PC-3 (cell line): ENCODE measurements at regions not wholly inside any gene's neighbourhood (a gene's known extent, or its start where the extent isn't known, plus 50 kb on each side); places are given as distances from the start of the nearest gene placed in this dataset.
"Not testable (repeated sequence)": the region's sequence is repeated elsewhere in the genome, so short reads cannot be mapped to it uniquely, and the experiment has no call there.

ENCODE experiments used
- ATAC-seq: fragments of 200-7000 bp; cut with Tn5 transposase; 2 replicates; pipeline ENCODE4 v1.9.1; 2020; ENCODE audit warnings: mild to moderate bottlenecking, moderate library complexity
- BruUV-seq: library from RNA; stranded (reverse); fragments of 400-500 nt; replicated peaks from 2 replicates; lab custom pipeline; 2021; lab: Mats Ljungman, UMichigan
- CTCF ChIA-PET: fragments of 300-600 bp; sonication (Branson Sonifier 250); formaldehyde crosslinking; loops from one replicate; lab custom pipeline; 2022; ENCODE audit warnings: antibody characterized with exemption; lab: Charles Lee
- POLR2A ChIA-PET: fragments of 300-600 bp; sonication (Branson Sonifier 250); formaldehyde crosslinking; loops from one replicate; lab custom pipeline; 2022; ENCODE audit warnings: antibody characterized with exemption; ENCODE audit not compliant: unreplicated experiment; lab: Charles Lee
- DNase-seq: peaks from one replicate; pipeline ENCODE4 v3.0.0-alpha.2; 2015
- H2AFZ ChIP-seq: fragments of 300-600 bp; sonication (generic); 2 replicates; pipeline ENCODE4 v1.6.0; 2016; ENCODE audit warnings: antibody characterized with exemption, low read length
- H3F3A ChIP-seq: fragments of 300-600 bp; sonication (generic); one replicate; pipeline ENCODE4 v1.6.0; 2017; ENCODE audit warnings: antibody characterized with exemption, low read length, control low read depth, mild to moderate bottlenecking; ENCODE audit not compliant: unreplicated experiment
- H3K27ac ChIP-seq: fragments of 300-600 bp; sonication (generic); 2 replicates; pipeline ENCODE4 v1.5.1; 2016; ENCODE audit warnings: mild to moderate bottlenecking, low read length
- H3K27me3 ChIP-seq: fragments of 300-600 bp; sonication (generic); 2 replicates; pipeline ENCODE4 v1.6.1; 2016; ENCODE audit warnings: low read length, mixed read lengths
- H3K36me3 ChIP-seq: fragments of 300-600 bp; sonication (generic); 2 replicates; pipeline ENCODE4 v1.6.1; 2016; ENCODE audit warnings: low read depth, mixed run types, low read length, mixed read lengths
- H3K4me1 ChIP-seq: fragments of 300-600 bp; sonication (generic); 2 replicates; pipeline ENCODE4 v1.5.1; 2016; ENCODE audit warnings: low read length; ENCODE audit not compliant: insufficient read depth
- H3K4me2 ChIP-seq: fragments of 300-600 bp; sonication (generic); 2 replicates; pipeline ENCODE4 v1.6.0; 2016; ENCODE audit warnings: low read length
- H3K4me3 ChIP-seq: fragments of 300-600 bp; sonication (generic); 2 replicates; pipeline ENCODE4 v1.5.1; 2016; ENCODE audit warnings: mild to moderate bottlenecking, low read length, mixed read lengths
- H3K79me2 ChIP-seq: fragments of 300-600 bp; sonication (generic); 2 replicates; pipeline ENCODE4 v1.6.1; 2017; ENCODE audit warnings: low read length, mixed read lengths
- H3K9ac ChIP-seq: fragments of 300-600 bp; sonication (generic); 2 replicates; pipeline ENCODE4 v1.6.0; 2016; ENCODE audit warnings: mild to moderate bottlenecking, low read length
- H3K9me2 ChIP-seq: fragments of 300-600 bp; sonication (generic); replicated peaks from 2 replicates; pipeline ENCODE4 v1.6.1; 2016; ENCODE audit warnings: mixed run types, low read length, mixed read lengths
- H3K9me3 ChIP-seq: fragments of 300-600 bp; sonication (generic); 2 replicates; pipeline ENCODE4 v1.6.1; 2016; ENCODE audit warnings: low read length, mixed read lengths
- H4K20me1 ChIP-seq: fragments of 300-600 bp; sonication (generic); 2 replicates; pipeline ENCODE4 v1.6.1; 2016; ENCODE audit warnings: low read length, mixed read lengths
- EZH2 ChIP-seq: fragments of 300-600 bp; sonication (generic); IDR thresholded peaks from one replicate; pipeline ENCODE4 v1.6.1; 2017; ENCODE audit warnings: antibody characterized with exemption, mild to moderate bottlenecking, low read length; ENCODE audit not compliant: unreplicated experiment
- EZH2phosphoT487 ChIP-seq: fragments of 300-600 bp; sonication (generic); IDR thresholded peaks from 2 replicates; pipeline ENCODE4 v1.6.1; 2018; ENCODE audit warnings: mild to moderate bottlenecking, antibody characterized with exemption, low read length, borderline replicate concordance
- intact Hi-C: fragments of 100-400 bp; cut with micrococcal nuclease; formaldehyde crosslinking; loops from 2 replicates; pipeline ENCODE4 v1.9.0; 2023
- TF ChIP-seq, protein P1 (sequence below): fragments of 300-600 bp; sonication (generic); conservative IDR thresholded peaks from 2 replicates; pipeline ENCODE4 v1.5.1; 2017; ENCODE audit warnings: antibody characterized with exemption, low read depth, mild to moderate bottlenecking, low read length

DNA sequence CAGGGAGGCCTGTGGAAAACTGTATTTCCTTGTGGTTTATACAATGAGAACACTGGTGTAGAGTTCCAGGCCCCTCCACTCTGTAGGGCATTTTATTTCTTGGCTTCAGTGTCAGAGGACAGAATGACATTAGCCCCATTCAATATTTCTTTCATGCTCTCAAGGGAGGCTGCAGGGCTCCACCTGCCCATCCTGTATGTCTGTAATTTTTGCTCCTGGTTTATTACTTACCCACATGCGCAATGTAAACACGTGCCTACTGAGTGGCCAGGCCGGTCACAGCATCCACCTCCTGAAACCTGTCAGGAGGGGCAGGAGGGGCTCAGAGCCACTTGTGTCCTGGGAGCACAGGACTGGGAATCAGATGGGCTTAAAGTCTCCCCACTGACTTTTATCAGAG, 82.4 kb downstream of the GADD45G start:
- no peak overlapping the region for H2AFZ ChIP-seq
- no peaks in the 10 kb centered on the region for H3K9me3 ChIP-seq
- DNase-seq (no peak), ATAC-seq (no peak)
- no peak overlapping the region for H3K4me2 ChIP-seq
- H3F3A ChIP-seq: no peaks in the 10 kb centered on the region
- H3K79me2 ChIP-seq: no peaks in the 10 kb centered on the region
- H3K9me2 ChIP-seq: no peaks in the 10 kb centered on the region
- H3K27ac ChIP-seq: no peak overlapping the region
- peaks cover 29% of the 10 kb centered on the region for H3K27me3 ChIP-seq
- ChIA-PET POLR2A (no interaction called here), CTCF (no interaction called here)
- BruUV-seq: no TSS peak
- H4K20me1 ChIP-seq: no peaks in the 10 kb centered on the region
- H3K4me3 ChIP-seq: no peak overlapping the region
- H3K4me1 ChIP-seq: no peaks in the 10 kb centered on the region
- no peak overlapping the region for H3K9ac ChIP-seq
- no peak for TF ChIP-seq EZH2
- H3K36me3 ChIP-seq: no peaks in the 10 kb centered on the region
- intact Hi-C loops: no loop called here

DNA sequence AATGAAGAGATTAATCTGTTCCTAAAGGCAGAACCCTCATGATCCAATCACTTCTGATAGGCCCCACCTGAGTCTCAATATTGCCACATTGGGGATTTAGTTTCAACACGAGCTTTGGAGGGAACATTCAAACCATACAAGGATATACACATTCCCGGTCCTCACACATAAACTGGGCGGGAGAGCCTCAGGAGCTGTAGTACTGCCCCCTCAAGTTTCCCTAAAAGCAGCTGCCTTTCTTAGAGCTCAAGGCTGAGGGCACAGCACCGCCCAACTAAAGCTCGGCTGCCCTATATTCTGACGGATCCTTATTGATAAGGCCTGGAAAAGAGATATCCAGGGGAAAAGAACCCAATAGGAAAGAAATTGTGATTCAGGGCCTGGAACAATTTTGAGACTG, 83.0 kb downstream of the GADD45G start:
- no peak overlapping the region for H3K9ac ChIP-seq
- H3K9me3 ChIP-seq: no peaks in the 10 kb centered on the region
- no peaks in the 10 kb centered on the region for H3F3A ChIP-seq
- peaks cover 29% of the 10 kb centered on the region for H3K27me3 ChIP-seq
- no peak overlapping the region for H3K27ac ChIP-seq
- H2AFZ ChIP-seq: no peak overlapping the region
- H3K9me2 ChIP-seq: no peaks in the 10 kb centered on the region
- no peaks in the 10 kb centered on the region for H3K4me1 ChIP-seq
- no TSS peak for BruUV-seq
- POLR2A ChIA-PET: no interaction called here
- no peak overlapping the region for H3K4me2 ChIP-seq
- no peak for DNase-seq
- ATAC-seq: no peak
- no peak overlapping the region for H3K4me3 ChIP-seq
- CTCF ChIA-PET: no interaction called here
- no peaks in the 10 kb centered on the region for H3K36me3 ChIP-seq
- no peaks in the 10 kb centered on the region for H3K79me2 ChIP-seq
- H4K20me1 ChIP-seq: no peaks in the 10 kb centered on the region
- TF ChIP-seq EZH2: no peak
- no peak for TF ChIP-seq EZH2phosphoT487
- TF ChIP-seq, protein P1, sequence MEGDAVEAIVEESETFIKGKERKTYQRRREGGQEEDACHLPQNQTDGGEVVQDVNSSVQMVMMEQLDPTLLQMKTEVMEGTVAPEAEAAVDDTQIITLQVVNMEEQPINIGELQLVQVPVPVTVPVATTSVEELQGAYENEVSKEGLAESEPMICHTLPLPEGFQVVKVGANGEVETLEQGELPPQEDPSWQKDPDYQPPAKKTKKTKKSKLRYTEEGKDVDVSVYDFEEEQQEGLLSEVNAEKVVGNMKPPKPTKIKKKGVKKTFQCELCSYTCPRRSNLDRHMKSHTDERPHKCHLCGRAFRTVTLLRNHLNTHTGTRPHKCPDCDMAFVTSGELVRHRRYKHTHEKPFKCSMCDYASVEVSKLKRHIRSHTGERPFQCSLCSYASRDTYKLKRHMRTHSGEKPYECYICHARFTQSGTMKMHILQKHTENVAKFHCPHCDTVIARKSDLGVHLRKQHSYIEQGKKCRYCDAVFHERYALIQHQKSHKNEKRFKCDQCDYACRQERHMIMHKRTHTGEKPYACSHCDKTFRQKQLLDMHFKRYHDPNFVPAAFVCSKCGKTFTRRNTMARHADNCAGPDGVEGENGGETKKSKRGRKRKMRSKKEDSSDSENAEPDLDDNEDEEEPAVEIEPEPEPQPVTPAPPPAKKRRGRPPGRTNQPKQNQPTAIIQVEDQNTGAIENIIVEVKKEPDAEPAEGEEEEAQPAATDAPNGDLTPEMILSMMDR: no peak
- intact Hi-C loops: no loop called here

DNA sequence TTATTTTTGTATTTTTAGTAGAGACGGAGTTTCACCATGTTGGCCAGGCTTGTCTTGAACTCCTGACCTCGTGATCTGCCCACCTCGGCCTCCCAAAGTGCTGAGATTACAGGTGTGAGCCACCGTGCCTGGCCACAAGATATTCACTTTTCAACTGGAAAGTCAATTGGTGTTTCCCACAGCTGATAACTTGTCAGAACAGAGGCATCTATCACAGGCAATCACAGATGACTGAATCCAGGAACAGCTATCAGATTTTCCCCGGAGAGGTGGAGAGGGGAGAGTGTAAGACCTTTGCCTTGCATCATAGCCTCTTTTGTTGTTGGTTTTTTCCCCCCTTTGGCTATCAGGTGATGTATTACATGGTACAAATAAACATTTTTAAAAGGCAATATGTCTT, 84.5 kb downstream of the GADD45G start:
- H3K27me3 ChIP-seq: peaks cover 26% of the 10 kb centered on the region
- BruUV-seq, POLR2A ChIA-PET, H4K20me1 ChIP-seq, H2AFZ ChIP-seq, intact Hi-C loops, H3K27ac ChIP-seq, H3K79me2 ChIP-seq, ATAC-seq, H3K9ac ChIP-seq, H3K4me3 ChIP-seq, DNase-seq, H3K9me2 ChIP-seq, H3K9me3 ChIP-seq, H3F3A ChIP-seq, H3K4me1 ChIP-seq, CTCF ChIA-PET, H3K36me3 ChIP-seq, H3K4me2 ChIP-seq: not testable (repeated sequence)

DNA sequence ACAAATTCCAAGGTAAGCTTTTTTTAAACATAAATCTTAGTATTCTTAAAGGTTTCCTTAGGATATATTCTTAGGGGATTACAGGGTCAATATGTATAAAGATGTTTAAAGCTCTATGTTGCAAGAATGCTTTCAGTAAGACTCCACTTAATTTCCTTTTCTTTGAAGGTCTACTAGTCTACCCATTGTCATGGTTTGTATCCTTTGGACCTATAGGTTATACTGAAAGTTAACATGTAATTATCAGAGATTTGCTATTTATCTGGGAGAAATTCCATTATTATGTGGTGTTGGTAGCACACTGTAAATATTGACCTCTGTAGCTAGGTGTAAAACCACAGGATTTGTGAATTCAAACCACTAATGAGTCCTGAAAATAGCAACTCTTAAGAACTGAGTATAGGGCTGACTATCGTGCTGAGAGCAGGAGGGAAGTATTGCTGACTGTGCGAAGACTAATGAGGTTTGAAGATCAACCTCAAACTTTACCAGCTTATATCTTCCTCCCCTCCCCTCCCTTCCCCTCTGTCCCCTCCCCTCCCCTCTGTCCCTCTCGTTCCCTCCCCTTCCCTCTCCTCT, 85.6 kb downstream of the GADD45G start:
- ChIA-PET POLR2A (no interaction called here), CTCF (no interaction called here)
- no peak overlapping the region for H3K4me2 ChIP-seq
- no peaks in the 10 kb centered on the region for H3K9me2 ChIP-seq
- no peak overlapping the region for H3K9ac ChIP-seq
- TF ChIP-seq, protein P1: no peak
- TF ChIP-seq EZH2phosphoT487 (no peak), EZH2 (no peak)
- H2AFZ ChIP-seq: no peak overlapping the region
- no peak overlapping the region for H3K4me3 ChIP-seq
- no peaks in the 10 kb centered on the region for H3F3A ChIP-seq
- BruUV-seq: no TSS peak
- DNase-seq: no peak
- H3K79me2 ChIP-seq: no peaks in the 10 kb centered on the region
- no peaks in the 10 kb centered on the region for H3K36me3 ChIP-seq
- no peaks in the 10 kb centered on the region for H3K4me1 ChIP-seq
- intact Hi-C loops: no loop called here
- H4K20me1 ChIP-seq: no peaks in the 10 kb centered on the region
- ATAC-seq: no peak
- no peak overlapping the region for H3K27ac ChIP-seq
- H3K9me3 ChIP-seq: no peaks in the 10 kb centered on the region
- peaks cover 27% of the 10 kb centered on the region for H3K27me3 ChIP-seq
